Activated CD4-positive, alpha-beta memory T cell treated with anti-CD3 and anti-CD28 coated beads, Interleukin-2, amount 10 ng/mL, durations not matched to agents 7 days and 5 days (primary cell): ENCODE measurements at regions not wholly inside any gene's neighbourhood (a gene's known extent, or its start where the extent isn't known, plus 50 kb on each side); places are given as distances from the start of the nearest gene placed in this dataset.

Experiments
- CTCF ChIA-PET: fragments of 350-600 bp; sonication (Branson Sonifier 250); formaldehyde crosslinking; loops from one replicate; lab custom pipeline; 2021; ENCODE audit warnings: antibody characterized with exemption, inconsistent platforms; lab: Charles Lee
- POLR2A ChIA-PET: fragments of 350-600 bp; sonication (Branson Sonifier 250); formaldehyde crosslinking; loops from one replicate; lab custom pipeline; 2021; ENCODE audit warnings: antibody characterized with exemption; lab: Charles Lee
- DNase-seq: peaks from one replicate; pipeline ENCODE4 v3.0.0-alpha.2; 2020
- H3K27ac Mint-ChIP-seq: one replicate; pipeline ENCODE4 v1.8.0; 2021; ENCODE audit warnings: mild to moderate bottlenecking, mixed read lengths
- H3K27me3 Mint-ChIP-seq: one replicate; pipeline ENCODE4 v1.8.0; 2021; ENCODE audit warnings: mixed read lengths
- H3K36me3 Mint-ChIP-seq: one replicate; pipeline ENCODE4 v1.8.0; 2021; ENCODE audit warnings: low read depth, mixed read lengths
- H3K4me1 Mint-ChIP-seq: one replicate; pipeline ENCODE4 v1.8.0; 2021; ENCODE audit warnings: mixed read lengths
- H3K4me3 Mint-ChIP-seq: one replicate; pipeline ENCODE4 v1.8.0; 2021; ENCODE audit warnings: mild to moderate bottlenecking, mixed read lengths
- H3K9me3 Mint-ChIP-seq: one replicate; pipeline ENCODE4 v1.8.0; 2021; ENCODE audit warnings: mixed read lengths

- Mint-ChIP-seq H3K4me1 (peaks cover 2% of the 10 kb centered on the region), H3K4me3 (no peak overlapping the region), H3K27ac (no peak overlapping the region), H3K36me3 (no peaks in the 10 kb centered on the region), H3K9me3 (no peaks in the 10 kb centered on the region), H3K27me3 (peaks cover 28% of the 10 kb centered on the region)
- POLR2A ChIA-PET = no interaction called here
- CTCF ChIA-PET = interaction anchor here (0.6 to 3.5 kb wide), 5 partner anchors 10 to 193 kb away, joined by 3 to 26 read pairs (median 13); no protein-coding TSS in a partner anchor
- DNase-seq = no peak
Observed at GRCh38 chr5:126348855-126349635, 74.2 kb upstream of the GRAMD2B start.

GRCh38 chr5:126351153-126351552, 72.1 kb upstream of the GRAMD2B start:
- Mint-ChIP-seq H3K36me3 (no peaks in the 10 kb centered on the region), H3K27ac (no peak overlapping the region), H3K4me1 (peaks cover 7% of the 10 kb centered on the region), H3K4me3 (no peak overlapping the region), H3K27me3 (peaks cover 17% of the 10 kb centered on the region), H3K9me3 (no peaks in the 10 kb centered on the region)
- DNase-seq = no peak
- POLR2A ChIA-PET = no interaction called here
- CTCF ChIA-PET = interaction anchor here (0.6 to 3.5 kb wide), 8 partner anchors 12 to 946 kb away, joined by 3 to 26 read pairs (median 4); no protein-coding TSS in a partner anchor

GRCh38 chr5:126354012-126354857, 69.0 kb upstream of the GRAMD2B start:
- DNase-seq = no peak
- Mint-ChIP-seq H3K27ac (no peak overlapping the region), H3K4me3 (no peak overlapping the region), H3K4me1 (peaks cover 7% of the 10 kb centered on the region), H3K36me3 (no peaks in the 10 kb centered on the region), H3K27me3 (peaks cover 5% of the 10 kb centered on the region), H3K9me3 (no peaks in the 10 kb centered on the region)
- ChIA-PET POLR2A (no interaction called here), CTCF (interaction anchor here (0.6 to 4.6 kb wide), 14 partner anchors 12 to 247 kb away, joined by 3 to 38 read pairs (median 4); partner anchors contain the start of gene PHAX)

GRCh38 chr5:126354858-126355731, 68.1 kb upstream of the GRAMD2B start:
- peaks cover 7% of the 10 kb centered on the region for H3K27me3 Mint-ChIP-seq
- H3K27ac Mint-ChIP-seq = no peak overlapping the region
- H3K36me3 Mint-ChIP-seq = no peaks in the 10 kb centered on the region
- no peak overlapping the region for H3K4me3 Mint-ChIP-seq
- no peaks in the 10 kb centered on the region for H3K9me3 Mint-ChIP-seq
- H3K4me1 Mint-ChIP-seq = peaks cover 7% of the 10 kb centered on the region
- ChIA-PET POLR2A (no interaction called here), CTCF (interaction anchor here (0.6 to 4.6 kb wide), 10 partner anchors 14 to 246 kb away, joined by 3 to 38 read pairs (median 8); partner anchors contain the start of gene PHAX)
- DNase-seq = no peak

GRCh38 chr5:126355940-126356339, 67.3 kb upstream of the GRAMD2B start:
- no peak overlapping the region for H3K27ac Mint-ChIP-seq
- H3K4me3 Mint-ChIP-seq = no peak overlapping the region
- DNase-seq = no peak
- no peaks in the 10 kb centered on the region for H3K36me3 Mint-ChIP-seq
- peaks cover 7% of the 10 kb centered on the region for H3K4me1 Mint-ChIP-seq
- POLR2A ChIA-PET = no interaction called here
- H3K27me3 Mint-ChIP-seq = peaks cover 9% of the 10 kb centered on the region
- CTCF ChIA-PET = interaction anchor here (1.2 to 4.6 kb wide), 6 partner anchors 18 to 245 kb away, joined by 4 to 38 read pairs (median 4); partner anchors contain the start of gene PHAX
- H3K9me3 Mint-ChIP-seq = no peaks in the 10 kb centered on the region

- POLR2A ChIA-PET = no interaction called here
- Mint-ChIP-seq H3K27me3 (peaks cover 9% of the 10 kb centered on the region), H3K4me3 (no peak overlapping the region), H3K4me1 (peaks cover 7% of the 10 kb centered on the region), H3K27ac (no peak overlapping the region), H3K9me3 (no peaks in the 10 kb centered on the region), H3K36me3 (no peaks in the 10 kb centered on the region)
- DNase-seq = no peak
- CTCF ChIA-PET = interaction anchor here (4.6 kb wide), 1 partner anchor 143 kb away, joined by 38 read pairs; no protein-coding TSS in a partner anchor
Observed at GRCh38 chr5:126357585-126358342, 65.4 kb upstream of the GRAMD2B start.

- H3K4me1 Mint-ChIP-seq = peaks cover 7% of the 10 kb centered on the region
- POLR2A ChIA-PET = no interaction called here
- CTCF ChIA-PET = interaction anchor here (1.0 to 2.0 kb wide), 2 partner anchors 142 to 181 kb away, joined by 4 to 8 read pairs; no protein-coding TSS in a partner anchor
- H3K36me3 Mint-ChIP-seq = no peaks in the 10 kb centered on the region
- no peak overlapping the region for H3K4me3 Mint-ChIP-seq
- peaks cover 9% of the 10 kb centered on the region for H3K27me3 Mint-ChIP-seq
- H3K27ac Mint-ChIP-seq = no peak overlapping the region
- no peaks in the 10 kb centered on the region for H3K9me3 Mint-ChIP-seq
- no peak for DNase-seq
Observed at GRCh38 chr5:126358525-126358924, 64.7 kb upstream of the GRAMD2B start.

- ChIA-PET CTCF (interaction anchor here (1.5 to 2.0 kb wide), 2 partner anchors 22 to 140 kb away, joined by 3 to 8 read pairs; no protein-coding TSS in a partner anchor), POLR2A (no interaction called here)
- no peak overlapping the region for H3K4me3 Mint-ChIP-seq
- no peak for DNase-seq
- no peak overlapping the region for H3K27ac Mint-ChIP-seq
- H3K27me3 Mint-ChIP-seq = peaks cover 9% of the 10 kb centered on the region
- peaks cover 2% of the 10 kb centered on the region for H3K4me1 Mint-ChIP-seq
- no peaks in the 10 kb centered on the region for H3K36me3 Mint-ChIP-seq
- no peaks in the 10 kb centered on the region for H3K9me3 Mint-ChIP-seq
Observed at GRCh38 chr5:126359884-126360283, 63.3 kb upstream of the GRAMD2B start.

- H3K27ac Mint-ChIP-seq = no peak overlapping the region
- DNase-seq = no peak
- POLR2A ChIA-PET = no interaction called here
- no peak overlapping the region for H3K4me3 Mint-ChIP-seq
- H3K27me3 Mint-ChIP-seq = peaks cover 7% of the 10 kb centered on the region
- CTCF ChIA-PET = interaction anchor here (1.5 kb wide), 1 partner anchor 23 kb away, joined by 3 read pairs; no protein-coding TSS in a partner anchor
- H3K36me3 Mint-ChIP-seq = no peaks in the 10 kb centered on the region
- no peaks in the 10 kb centered on the region for H3K9me3 Mint-ChIP-seq
- no peaks in the 10 kb centered on the region for H3K4me1 Mint-ChIP-seq
Observed at GRCh38 chr5:126360467-126360866, 62.7 kb upstream of the GRAMD2B start.

- Mint-ChIP-seq H3K9me3 (no peaks in the 10 kb centered on the region), H3K4me1 (no peaks in the 10 kb centered on the region), H3K36me3 (no peaks in the 10 kb centered on the region), H3K4me3 (no peak overlapping the region), H3K27ac (no peak overlapping the region), H3K27me3 (peaks cover 7% of the 10 kb centered on the region)
- CTCF ChIA-PET = no interaction called here
- POLR2A ChIA-PET = no interaction called here
- no peak for DNase-seq
Observed at GRCh38 chr5:126363658-126364057, 59.6 kb upstream of the GRAMD2B start.

GRCh38 chr5:126364206-126364902, 58.9 kb upstream of the GRAMD2B start:
- peaks cover 7% of the 10 kb centered on the region for H3K27me3 Mint-ChIP-seq
- H3K4me3 Mint-ChIP-seq = no peak overlapping the region
- no peak for DNase-seq
- H3K9me3 Mint-ChIP-seq = no peaks in the 10 kb centered on the region
- CTCF ChIA-PET = no interaction called here
- no peak overlapping the region for H3K27ac Mint-ChIP-seq
- POLR2A ChIA-PET = no interaction called here
- no peaks in the 10 kb centered on the region for H3K36me3 Mint-ChIP-seq
- no peaks in the 10 kb centered on the region for H3K4me1 Mint-ChIP-seq
